ENCODE measurements at regions not wholly inside any gene's neighbourhood (a gene's known extent, or its start where the extent isn't known, plus 50 kb on each side); places are given as distances from the start of the nearest gene placed in this dataset.

DNA sequence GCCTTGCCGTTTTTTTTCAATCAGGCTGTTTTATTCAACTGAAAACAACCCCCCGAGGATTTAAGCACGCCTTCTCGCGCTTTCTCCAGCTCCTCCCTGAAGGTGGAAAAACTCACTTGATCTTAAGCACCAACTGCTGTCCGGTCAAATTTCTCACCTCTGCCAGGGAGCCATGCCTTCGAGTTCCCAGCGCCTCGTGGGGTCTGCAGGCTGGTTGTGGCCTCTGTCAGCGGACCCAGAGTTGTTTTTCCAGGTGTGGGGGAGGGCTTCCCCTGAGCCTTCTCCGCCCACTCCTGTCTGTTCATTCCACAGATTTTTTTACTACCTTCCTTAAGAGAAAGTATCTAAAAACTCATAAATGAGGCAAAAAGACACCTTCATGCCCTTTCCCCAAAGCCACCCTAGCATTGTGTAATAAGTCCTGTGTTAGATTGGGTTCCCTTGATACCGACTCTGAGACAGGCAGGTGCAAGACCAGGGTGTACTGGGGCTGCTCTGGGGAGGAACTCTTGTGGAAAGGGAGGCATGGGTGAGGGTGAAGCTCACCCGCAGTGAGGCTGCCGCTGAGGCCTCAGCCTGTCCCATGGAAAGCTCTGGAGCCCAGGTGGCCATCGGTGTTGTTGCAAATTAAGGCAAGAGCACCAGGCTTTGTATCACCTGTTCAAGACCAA lies 101.6 kb downstream of the AXIN2 start:
- Mint-ChIP-seq H3K4me1 (ENCODE audit: low read depth) (peaks cover 20% of the 10 kb centered on the region), H3K27ac (ENCODE audit: unreplicated experiment) (no peak overlapping the region), H3K36me3 (ENCODE audit: low read depth) (no peaks in the 10 kb centered on the region), H3K27me3 (ENCODE audit: low read depth) (peaks cover 2% of the 10 kb centered on the region), H3K9me3 (ENCODE audit: low read depth) (peaks cover 4% of the 10 kb centered on the region), H3K4me3 (ENCODE audit: unreplicated experiment) (no peak overlapping the region)
- DNase-seq (ENCODE audit: low spot score), result no peak
- TF ChIP-seq, protein P1, sequence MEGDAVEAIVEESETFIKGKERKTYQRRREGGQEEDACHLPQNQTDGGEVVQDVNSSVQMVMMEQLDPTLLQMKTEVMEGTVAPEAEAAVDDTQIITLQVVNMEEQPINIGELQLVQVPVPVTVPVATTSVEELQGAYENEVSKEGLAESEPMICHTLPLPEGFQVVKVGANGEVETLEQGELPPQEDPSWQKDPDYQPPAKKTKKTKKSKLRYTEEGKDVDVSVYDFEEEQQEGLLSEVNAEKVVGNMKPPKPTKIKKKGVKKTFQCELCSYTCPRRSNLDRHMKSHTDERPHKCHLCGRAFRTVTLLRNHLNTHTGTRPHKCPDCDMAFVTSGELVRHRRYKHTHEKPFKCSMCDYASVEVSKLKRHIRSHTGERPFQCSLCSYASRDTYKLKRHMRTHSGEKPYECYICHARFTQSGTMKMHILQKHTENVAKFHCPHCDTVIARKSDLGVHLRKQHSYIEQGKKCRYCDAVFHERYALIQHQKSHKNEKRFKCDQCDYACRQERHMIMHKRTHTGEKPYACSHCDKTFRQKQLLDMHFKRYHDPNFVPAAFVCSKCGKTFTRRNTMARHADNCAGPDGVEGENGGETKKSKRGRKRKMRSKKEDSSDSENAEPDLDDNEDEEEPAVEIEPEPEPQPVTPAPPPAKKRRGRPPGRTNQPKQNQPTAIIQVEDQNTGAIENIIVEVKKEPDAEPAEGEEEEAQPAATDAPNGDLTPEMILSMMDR (IDR thresholded peaks at IDR 0.05), result no peak

DNA sequence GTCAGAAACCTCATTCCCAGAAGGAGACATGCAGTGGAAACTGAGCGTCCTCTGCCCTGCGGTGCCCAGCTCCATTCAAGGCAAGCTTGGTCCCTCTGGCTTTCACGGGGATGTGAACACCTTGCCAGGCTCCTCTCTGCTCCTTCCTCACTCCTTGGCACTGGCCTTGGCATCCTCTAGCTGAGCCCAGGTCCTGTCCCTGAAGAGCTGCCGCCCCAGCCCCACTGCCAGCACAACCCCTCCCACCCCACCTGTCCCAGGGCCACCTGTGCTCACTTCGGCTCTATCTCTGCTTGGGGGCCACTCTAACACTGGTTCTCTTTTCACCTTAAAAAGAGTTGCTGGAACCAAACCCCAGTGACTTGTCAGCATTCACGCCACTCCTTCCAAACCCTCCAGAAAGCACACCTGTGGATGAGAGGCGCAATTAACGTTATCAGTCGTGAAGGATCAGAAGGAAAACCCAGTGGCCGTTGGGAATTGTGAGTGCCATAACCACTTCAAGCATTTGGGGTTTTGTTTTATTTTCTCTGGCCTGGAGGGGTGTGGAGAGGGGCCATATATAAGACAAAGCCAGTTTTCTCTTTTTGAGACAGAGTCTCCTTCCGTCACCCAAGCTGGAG lies 103.7 kb downstream of the AXIN2 start:
- Mint-ChIP-seq H3K9me3 (ENCODE audit: low read depth) (peaks cover 4% of the 10 kb centered on the region), H3K27ac (ENCODE audit: unreplicated experiment) (no peak overlapping the region), H3K4me1 (ENCODE audit: low read depth) (peaks cover 20% of the 10 kb centered on the region), H3K36me3 (ENCODE audit: low read depth) (no peaks in the 10 kb centered on the region), H3K27me3 (ENCODE audit: low read depth) (peaks cover 2% of the 10 kb centered on the region), H3K4me3 (ENCODE audit: unreplicated experiment) (no peak overlapping the region)
- TF ChIP-seq, protein P1 (IDR thresholded peaks at IDR 0.05), result no peak
- DNase-seq (ENCODE audit: low spot score), result no peak

DNA sequence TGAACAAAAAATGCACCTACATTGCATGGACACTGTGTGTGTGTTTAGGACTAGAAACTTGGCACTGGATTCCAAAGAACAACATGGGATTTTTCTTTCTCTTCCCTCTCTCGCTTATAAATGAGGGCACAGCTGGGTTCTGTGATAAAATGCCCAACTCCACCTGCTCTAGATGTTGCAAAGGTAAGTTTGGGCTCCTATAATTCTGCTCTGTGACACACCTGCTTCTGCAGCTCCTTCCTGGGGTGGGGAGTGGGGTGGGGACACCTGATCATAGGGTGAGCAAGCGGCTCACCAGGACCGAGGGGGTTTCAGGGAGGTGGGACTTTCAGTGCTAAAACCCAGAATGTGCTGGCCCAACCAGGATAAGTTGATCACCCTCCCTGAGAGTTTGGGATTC lies 104.3 kb downstream of the AXIN2 start:
- TF ChIP-seq, protein P1 (IDR thresholded peaks at IDR 0.05), result no peak
- H3K27ac Mint-ChIP-seq (ENCODE audit: unreplicated experiment), result no peak overlapping the region
- peaks cover 8% of the 10 kb centered on the region for H3K9me3 Mint-ChIP-seq (ENCODE audit: low read depth)
- no peaks in the 10 kb centered on the region for H3K36me3 Mint-ChIP-seq (ENCODE audit: low read depth)
- H3K27me3 Mint-ChIP-seq (ENCODE audit: low read depth), result peaks cover 2% of the 10 kb centered on the region
- DNase-seq (ENCODE audit: low spot score), result no peak
- H3K4me3 Mint-ChIP-seq (ENCODE audit: unreplicated experiment), result no peak overlapping the region
- peaks cover 20% of the 10 kb centered on the region for H3K4me1 Mint-ChIP-seq (ENCODE audit: low read depth)

DNA sequence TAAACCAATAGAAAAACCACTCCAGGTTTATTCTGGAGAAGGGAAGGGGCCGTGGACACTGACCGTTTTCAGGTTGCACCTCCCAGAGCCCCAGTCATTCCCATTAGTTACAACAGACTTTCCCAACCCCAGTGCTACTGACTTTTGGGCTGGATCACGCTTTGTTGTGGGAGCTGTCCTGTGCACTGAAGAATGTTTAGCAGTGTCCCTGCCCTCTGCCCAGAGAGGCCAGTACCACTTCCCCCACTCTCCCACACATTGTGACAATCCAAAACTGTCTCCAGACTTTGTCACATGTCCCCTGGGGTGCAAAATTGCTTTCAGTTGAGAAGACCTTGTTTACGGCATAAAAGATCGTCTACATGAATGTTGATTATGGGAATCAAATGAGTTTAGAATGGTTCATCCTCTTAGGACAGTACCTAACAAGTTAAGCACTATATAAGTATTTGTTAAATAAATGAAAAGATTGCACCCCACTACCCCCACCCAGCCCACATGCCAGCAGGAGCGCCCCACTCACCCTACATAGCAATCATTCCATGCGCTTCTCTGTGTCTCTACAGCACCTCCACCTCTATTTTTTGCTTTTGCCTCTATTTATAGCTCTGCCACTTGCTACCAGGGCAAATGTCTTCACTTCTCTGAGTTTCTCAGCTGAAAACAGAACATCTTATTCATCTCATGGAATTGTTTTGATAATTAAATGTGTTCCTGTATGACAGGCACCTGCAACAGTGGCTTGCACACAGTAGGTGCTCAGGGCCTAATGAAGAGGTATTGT lies 104.9 kb downstream of the AXIN2 start:
- no peak overlapping the region for H3K4me3 Mint-ChIP-seq (ENCODE audit: unreplicated experiment)
- H3K36me3 Mint-ChIP-seq (ENCODE audit: low read depth), result no peaks in the 10 kb centered on the region
- H3K9me3 Mint-ChIP-seq (ENCODE audit: low read depth), result peaks cover 6% of the 10 kb centered on the region
- TF ChIP-seq, protein P1 (IDR thresholded peaks at IDR 0.05), result no peak
- DNase-seq (ENCODE audit: low spot score), result no peak
- H3K27me3 Mint-ChIP-seq (ENCODE audit: low read depth), result no peaks in the 10 kb centered on the region
- H3K27ac Mint-ChIP-seq (ENCODE audit: unreplicated experiment), result no peak overlapping the region
- H3K4me1 Mint-ChIP-seq (ENCODE audit: low read depth), result peaks cover 20% of the 10 kb centered on the region

DNA sequence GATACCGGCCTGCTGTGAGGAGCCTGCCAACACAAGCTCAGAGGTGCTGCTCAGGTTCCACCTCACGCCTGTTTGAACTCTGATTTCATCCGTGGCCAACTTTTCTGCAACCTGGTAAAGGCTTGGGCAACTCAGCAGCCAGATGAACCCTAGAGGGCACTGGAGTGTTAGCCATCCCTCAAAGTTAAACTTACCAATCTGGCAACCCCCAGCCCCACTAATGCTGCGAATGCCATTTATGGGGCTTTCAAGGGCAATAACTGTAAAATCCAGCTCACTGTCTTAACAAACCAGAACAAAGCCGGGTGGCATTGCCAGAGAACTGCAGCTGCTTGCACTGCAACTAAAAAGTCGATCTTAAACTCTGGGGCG lies 105.5 kb downstream of the AXIN2 start:
- H3K27me3 Mint-ChIP-seq (ENCODE audit: low read depth), result no peaks in the 10 kb centered on the region
- no peaks in the 10 kb centered on the region for H3K36me3 Mint-ChIP-seq (ENCODE audit: low read depth)
- H3K9me3 Mint-ChIP-seq (ENCODE audit: low read depth), result peaks cover 6% of the 10 kb centered on the region
- no peak overlapping the region for H3K27ac Mint-ChIP-seq (ENCODE audit: unreplicated experiment)
- DNase-seq (ENCODE audit: low spot score), result no peak
- TF ChIP-seq, protein P1 (IDR thresholded peaks at IDR 0.05), result peak; percentile 68
- no peak overlapping the region for H3K4me3 Mint-ChIP-seq (ENCODE audit: unreplicated experiment)
- H3K4me1 Mint-ChIP-seq (ENCODE audit: low read depth), result peaks cover 20% of the 10 kb centered on the region
